H9 (cell line): ENCODE measurements at regions not wholly inside any gene's neighbourhood (a gene's known extent, or its start where the extent isn't known, plus 50 kb on each side); places are given as distances from the start of the nearest gene placed in this dataset.

Source experiments
- DNase-seq: peaks from one replicate; pipeline ENCODE4 v3.0.0-alpha.2; 2017
- H2AFZ ChIP-seq: one replicate; pipeline ENCODE4 v1.6.1; 2013; ENCODE audit warnings: mild to moderate bottlenecking, low read length, control low read depth, moderate library complexity
- H2AK5ac ChIP-seq: 2 replicates; pipeline ENCODE4 v1.6.1; 2013; ENCODE audit warnings: low read length, control low read depth, mixed read lengths; ENCODE audit not compliant: insufficient read length
- H2BK120ac ChIP-seq: one replicate; pipeline ENCODE4 v1.6.1; 2013; ENCODE audit warnings: low read depth, mild to moderate bottlenecking, low read length, control low read depth, inconsistent platforms; ENCODE audit not compliant: poor library complexity, severe bottlenecking
- H2BK12ac ChIP-seq: 2 replicates; pipeline ENCODE4 v1.6.1; 2013; ENCODE audit warnings: low read length, control low read depth, mixed read lengths, low read depth; ENCODE audit not compliant: insufficient read length
- H2BK15ac ChIP-seq: 2 replicates; pipeline ENCODE4 v1.6.1; 2013; ENCODE audit warnings: low read depth, low read length, control low read depth
- H2BK20ac ChIP-seq: one replicate; pipeline ENCODE4 v1.6.1; 2013; ENCODE audit warnings: low read depth, mild to moderate bottlenecking, low read length, control low read depth, inconsistent platforms; ENCODE audit not compliant: poor library complexity, severe bottlenecking
- H2BK5ac ChIP-seq: 2 replicates; pipeline ENCODE4 v1.6.1; 2013; ENCODE audit warnings: low read length, control low read depth, mixed read lengths; ENCODE audit not compliant: insufficient read length
- H3K14ac ChIP-seq: 2 replicates; pipeline ENCODE4 v1.6.1; 2013; ENCODE audit warnings: low read length, control low read depth; ENCODE audit not compliant: insufficient read depth
- H3K18ac ChIP-seq: 2 replicates; pipeline ENCODE4 v1.6.1; 2013; ENCODE audit warnings: low read depth, mild to moderate bottlenecking, mixed read lengths, low read length, control low read depth; ENCODE audit not compliant: insufficient read length
- H3K23ac ChIP-seq: 2 replicates; pipeline ENCODE4 v1.6.1; 2013; ENCODE audit warnings: low read length, control low read depth, mixed read lengths, low read depth; ENCODE audit not compliant: insufficient read length
- H3K23me2 ChIP-seq: 2 replicates; pipeline ENCODE4 v1.6.1; 2013; ENCODE audit warnings: low read depth, mild to moderate bottlenecking, mixed read lengths, low read length, control low read depth; ENCODE audit not compliant: insufficient read length, poor library complexity, severe bottlenecking
- H3K27ac ChIP-seq: 2 replicates; pipeline ENCODE4 v1.5.1; 2013; ENCODE audit warnings: low read length, control low read depth, mixed read lengths, low read depth; ENCODE audit not compliant: insufficient read length
- H3K27me3 ChIP-seq: 2 replicates; pipeline ENCODE4 v1.6.1; 2013; ENCODE audit warnings: low read length, control low read depth, inconsistent platforms; ENCODE audit not compliant: insufficient read depth
- H3K4ac ChIP-seq: 2 replicates; pipeline ENCODE4 v1.6.1; 2013; ENCODE audit warnings: low read depth, mild to moderate bottlenecking, control low read depth, inconsistent platforms, low read length, moderate library complexity
- H3K4me1 ChIP-seq: 2 replicates; pipeline ENCODE4 v1.6.1; 2013; ENCODE audit warnings: low read length, control low read depth, inconsistent platforms; ENCODE audit not compliant: insufficient read depth
- H3K4me2 ChIP-seq: 2 replicates; pipeline ENCODE4 v1.6.1; 2013; ENCODE audit warnings: low read length, control low read depth, mixed read lengths; ENCODE audit not compliant: insufficient read length, insufficient read depth
- H3K56ac ChIP-seq: 2 replicates; pipeline ENCODE4 v1.6.1; 2013; ENCODE audit warnings: low read depth, mild to moderate bottlenecking, mixed read lengths, low read length, control low read depth; ENCODE audit not compliant: insufficient read length
- H3K79me1 ChIP-seq: 2 replicates; pipeline ENCODE4 v1.6.1; 2013; ENCODE audit warnings: low read depth, mild to moderate bottlenecking, moderate library complexity, low read length, control low read depth, inconsistent platforms; ENCODE audit not compliant: insufficient read depth, poor library complexity, severe bottlenecking
- H3K79me2 ChIP-seq: 2 replicates; pipeline ENCODE4 v1.6.1; 2013; ENCODE audit warnings: low read length, control low read depth, inconsistent platforms; ENCODE audit not compliant: insufficient read depth
- H3K9ac ChIP-seq: 2 replicates; pipeline ENCODE4 v1.6.1; 2013; ENCODE audit warnings: low read length, control low read depth, mixed read lengths; ENCODE audit not compliant: insufficient read length; ENCODE audit errors: extremely low read depth
- H3K9me3 ChIP-seq: one replicate; pipeline ENCODE4 v1.6.1; 2013; ENCODE audit warnings: low read depth, low read length, inconsistent platforms; ENCODE audit not compliant: control insufficient read depth
- H3T11ph ChIP-seq: one replicate; pipeline ENCODE4 v1.6.1; 2013; ENCODE audit warnings: mild to moderate bottlenecking, low read length, control low read depth, inconsistent platforms
- H4K20me1 ChIP-seq: one replicate; pipeline ENCODE4 v1.6.1; 2013; ENCODE audit not compliant: control insufficient read depth, insufficient read length, insufficient read depth
- H4K5ac ChIP-seq: 2 replicates; pipeline ENCODE4 v1.6.1; 2013; ENCODE audit warnings: low read depth, mild to moderate bottlenecking, mixed read lengths, low read length, control low read depth; ENCODE audit not compliant: insufficient read length
- H4K8ac ChIP-seq: replicated peaks from 2 replicates; pipeline ENCODE4 v1.6.1; 2013; ENCODE audit warnings: low read length, control low read depth, mixed read lengths, low read depth; ENCODE audit not compliant: insufficient read length
- H4K91ac ChIP-seq: 2 replicates; pipeline ENCODE4 v1.6.1; 2013; ENCODE audit warnings: low read depth, mild to moderate bottlenecking, moderate library complexity, mixed read lengths, low read length, control low read depth; ENCODE audit not compliant: insufficient read length
- H3K27ac Mint-ChIP-seq, 3 experiments: 2 replicates in 2 of 3; 3 replicates in 1 of 3; pipeline ENCODE4 v1.8.0; 2020 to 2021; ENCODE audit warnings: mixed read lengths in 3 of 3, mild to moderate bottlenecking in 1 of 3, moderate library complexity in 1 of 3
- H3K27me3 Mint-ChIP-seq: 2 replicates; pipeline ENCODE4 v1.8.0; 2021; ENCODE audit warnings: low read depth, mild to moderate bottlenecking, moderate library complexity, mixed read lengths
- H3K36me3 Mint-ChIP-seq, 3 experiments: 2 replicates in 2 of 3; 3 replicates in 1 of 3; pipeline ENCODE4 v1.8.0; 2020 to 2021; ENCODE audit warnings: low read depth in 3 of 3, mixed read lengths in 3 of 3; ENCODE audit not compliant: insufficient read depth in 1 of 3
- H3K4me1 Mint-ChIP-seq, 2 experiments: 2 replicates each; pipeline ENCODE4 v1.8.0; 2020; ENCODE audit warnings: mixed read lengths in 2 of 2
- H3K4me3 Mint-ChIP-seq, 2 experiments: 2 replicates in 1 of 2; 3 replicates in 1 of 2; pipeline ENCODE4 v1.8.0; 2020 to 2021; ENCODE audit warnings: mild to moderate bottlenecking in 2 of 2, mixed read lengths in 2 of 2, moderate library complexity in 1 of 2
- H3K9me3 Mint-ChIP-seq, 2 experiments: 2 replicates in 1 of 2; 3 replicates in 1 of 2; pipeline ENCODE4 v1.8.0; 2020; ENCODE audit warnings: mild to moderate bottlenecking in 2 of 2, mixed read lengths in 2 of 2, moderate library complexity in 1 of 2
- CTCF ChIP-seq: fragments of 200-600 bp; sonication (generic); conservative IDR thresholded peaks from 3 replicates; pipeline ENCODE4 v1.8.0; 2021; ENCODE audit warnings: antibody characterized with exemption, mild to moderate bottlenecking
- WGBS: extraction: QIAGEN DNeasy Blood & Tissue Kit; methylation state at CpG from one replicate; pipeline ENCODE4 v1.1.7; 2013; ENCODE audit warnings: missing lambda C conversion rate, low lambda C conversion rate, mixed read lengths; ENCODE audit not compliant: insufficient read length; ENCODE audit errors: extremely low coverage; 5-methylcytosine and 5-hydroxymethylcytosine counted together

DNA sequence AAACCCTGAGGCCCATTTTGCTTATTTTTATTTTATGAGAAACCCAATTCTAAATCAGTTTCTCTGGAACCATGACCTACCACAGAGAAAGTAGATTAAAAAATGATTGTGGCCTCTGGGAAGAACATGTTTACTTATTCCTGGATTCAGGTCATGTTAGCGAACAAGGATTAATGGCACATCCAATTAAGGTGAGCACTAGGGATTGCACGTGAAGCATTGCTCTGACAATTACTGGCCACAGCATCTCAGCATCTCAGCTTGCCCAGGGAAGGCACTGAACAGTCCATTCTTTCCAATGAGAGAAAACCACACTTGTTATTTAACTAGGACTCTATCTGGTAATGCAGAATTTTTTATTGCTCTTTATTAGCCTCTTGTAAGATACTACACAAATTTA lies 119.8 kb downstream of the ZNF330 start:
- no peaks in the 10 kb centered on the region for H3K4me1 ChIP-seq
- H4K5ac ChIP-seq = no peak overlapping the region
- no peak overlapping the region for H2AK5ac ChIP-seq
- no peaks in the 10 kb centered on the region for H3K9me3 Mint-ChIP-seq
- no peaks in the 10 kb centered on the region for H3K27me3 ChIP-seq
- no peak overlapping the region for H3T11ph ChIP-seq
- no peaks in the 10 kb centered on the region for H3K79me1 ChIP-seq
- no peak for DNase-seq
- H3K14ac ChIP-seq = no peak overlapping the region
- no peak overlapping the region for H3K4ac ChIP-seq
- H3K27ac Mint-ChIP-seq = peak overlapping the region in 1 of 3 experiments; percentile 15; a peak in 1 of 7 replicates
- WGBS = no CpG with 5 or more reads among the region's 2 CpGs
- no peak overlapping the region for H2BK12ac ChIP-seq
- no peak overlapping the region for H3K23ac ChIP-seq
- H3K79me2 ChIP-seq = no peaks in the 10 kb centered on the region
- H3K18ac ChIP-seq = no peak overlapping the region
- no peak overlapping the region for H3K27ac ChIP-seq
- no peak overlapping the region for H3K9ac ChIP-seq
- TF ChIP-seq CTCF = no peak
- H2AFZ ChIP-seq = no peak overlapping the region
- H4K91ac ChIP-seq = no peak overlapping the region
- 0 out of 4 replicates have a peak, but pooled peaks cover 0 to 3% of the 10 kb centered on the region in 2 experiments for H3K4me1 Mint-ChIP-seq
- no peaks in the 10 kb centered on the region for H3K23me2 ChIP-seq
- no peaks in the 10 kb centered on the region for H3K9me3 ChIP-seq
- H3K4me2 ChIP-seq = no peak overlapping the region
- H2BK15ac ChIP-seq = no peak overlapping the region
- H3K27me3 Mint-ChIP-seq = no peaks in the 10 kb centered on the region
- H3K36me3 Mint-ChIP-seq = no peaks in the 10 kb centered on the region
- no peak overlapping the region for H2BK5ac ChIP-seq
- H4K8ac ChIP-seq = no peak overlapping the region
- no peak overlapping the region for H2BK20ac ChIP-seq
- H4K20me1 ChIP-seq = no peaks in the 10 kb centered on the region
- no peak overlapping the region for H3K4me3 Mint-ChIP-seq
- no peak overlapping the region for H2BK120ac ChIP-seq
- H3K56ac ChIP-seq = no peak overlapping the region
